NCI-H2029 treated with DMSO at 0.1 percent for 48 hours (cell line): ENCODE measurements at regions not wholly inside any gene's neighbourhood (a gene's known extent, or its start where the extent isn't known, plus 50 kb on each side); places are given as distances from the start of the nearest gene placed in this dataset.

Experiments
- DNase-seq: peaks from one replicate; lab custom pipeline; 2025; lab: John Stamatoyannopoulos, UW

- DNase-seq, result no peak
Observed at GRCh38 chr11:33646629-33647028, 54.0 kb downstream of the C11orf91 start.

- no peak for DNase-seq
Observed at GRCh38 chr11:33646168-33646567, 54.5 kb downstream of the C11orf91 start.

GRCh38 chr11:33645686-33646085, 54.9 kb downstream of the C11orf91 start:
- no peak for DNase-seq

GRCh38 chr11:33643167-33643824, 57.3 kb downstream of the C11orf91 start:
- DNase-seq, result no peak

- DNase-seq, result no peak
Observed at GRCh38 chr11:33642461-33643166, 58.0 kb downstream of the C11orf91 start.

- no peak for DNase-seq
Observed at GRCh38 chr11:33640730-33641371, 59.8 kb downstream of the C11orf91 start.

- no peak for DNase-seq
Observed at GRCh38 chr11:33638608-33639007, 62.0 kb downstream of the C11orf91 start.

GRCh38 chr11:33636104-33636503, 64.5 kb downstream of the C11orf91 start:
- DNase-seq, result no peak

GRCh38 chr11:33635161-33635560, 65.5 kb downstream of the C11orf91 start:
- no peak for DNase-seq

- no peak for DNase-seq
Observed at GRCh38 chr11:33634291-33634834, 66.3 kb downstream of the C11orf91 start.

- DNase-seq, result peak; percentile 81
Observed at GRCh38 chr11:33633251-33634003, 67.2 kb downstream of the C11orf91 start.

GRCh38 chr11:33631749-33632091, 68.9 kb downstream of the C11orf91 start:
- peak; percentile 22 for DNase-seq

- DNase-seq, result no peak
Observed at GRCh38 chr11:33630936-33631748, 69.5 kb downstream of the C11orf91 start.

- peak; percentile 2 for DNase-seq
Observed at GRCh38 chr11:33624083-33624482, 76.5 kb downstream of the C11orf91 start.

GRCh38 chr11:33622806-33623205, 77.8 kb downstream of the C11orf91 start:
- no peak for DNase-seq

- DNase-seq, result no peak
Observed at GRCh38 chr11:33622186-33622585, 78.4 kb downstream of the C11orf91 start.

GRCh38 chr11:33620423-33621171, 80.0 kb downstream of the C11orf91 start:
- no peak for DNase-seq

- DNase-seq, result no peak
Observed at GRCh38 chr11:33618956-33619355, 81.7 kb downstream of the C11orf91 start.

- no peak for DNase-seq
Observed at GRCh38 chr11:33618351-33618710, 82.3 kb downstream of the C11orf91 start.

GRCh38 chr11:33617672-33618350, 82.8 kb downstream of the C11orf91 start:
- no peak for DNase-seq
